Astrocyte (in vitro differentiated cells and primary cell): ENCODE measurements at regions not wholly inside any gene's neighbourhood (a gene's known extent, or its start where the extent isn't known, plus 50 kb on each side); places are given as distances from the start of the nearest gene placed in this dataset.

Source experiments
- CTCF ChIP-seq: IDR thresholded peaks from 2 replicates; pipeline ENCODE4 v1.5.1; 2011; ENCODE audit warnings: low read depth, mild to moderate bottlenecking, inconsistent platforms, low read length, moderate library complexity; ENCODE audit not compliant: insufficient read depth
- EZH2 ChIP-seq: IDR thresholded peaks from 2 replicates; pipeline ENCODE4 v1.6.1; 2012; ENCODE audit warnings: mild to moderate bottlenecking, low read length, inconsistent platforms; ENCODE audit not compliant: insufficient read depth

GRCh38 chr18:30915336-30915988, 127.1 kb downstream of the DSC3 start:
- no peak for TF ChIP-seq CTCF
- no peak for TF ChIP-seq EZH2
